ENCODE measurements at regions not wholly inside any gene's neighbourhood (a gene's known extent, or its start where the extent isn't known, plus 50 kb on each side); places are given as distances from the start of the nearest gene placed in this dataset.

- no peak for DNase-seq
These were observed 1074.1 kb upstream of the AUTS2 start for GRCh38 chr7:68524126-68524525.

GRCh38 chr7:68529221-68529620 lies 1069.1 kb upstream of the AUTS2 start:
- no peak for DNase-seq

GRCh38 chr7:68535266-68535665 lies 1063.0 kb upstream of the AUTS2 start:
- no peak for DNase-seq

- no peak for DNase-seq
These were observed 1061.1 kb upstream of the AUTS2 start for GRCh38 chr7:68537051-68537773.

- DNase-seq: no peak
These were observed 1060.6 kb upstream of the AUTS2 start for GRCh38 chr7:68537774-68538071.

DNA sequence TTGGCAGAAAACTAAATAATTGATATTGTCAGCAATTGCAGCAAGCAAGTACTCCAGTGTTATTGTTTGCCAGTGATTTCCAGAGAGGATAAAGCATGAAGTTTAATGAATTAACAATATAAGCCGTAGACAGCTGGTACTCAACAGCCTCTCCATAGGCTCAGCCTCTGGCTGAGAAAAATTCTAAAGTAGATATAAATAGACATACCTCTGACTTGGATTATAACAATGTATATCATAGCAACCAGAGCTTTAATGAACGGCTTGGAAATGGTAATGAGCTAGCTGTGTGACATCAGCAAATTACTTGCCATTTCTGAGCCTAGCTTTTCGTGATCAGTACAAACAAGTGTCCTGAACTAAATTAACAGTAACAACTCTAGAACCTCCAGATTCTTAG lies 1055.4 kb upstream of the AUTS2 start:
- no peak for DNase-seq

- DNase-seq: no peak
These were observed 1053.4 kb upstream of the AUTS2 start for GRCh38 chr7:68544851-68545250.

DNA sequence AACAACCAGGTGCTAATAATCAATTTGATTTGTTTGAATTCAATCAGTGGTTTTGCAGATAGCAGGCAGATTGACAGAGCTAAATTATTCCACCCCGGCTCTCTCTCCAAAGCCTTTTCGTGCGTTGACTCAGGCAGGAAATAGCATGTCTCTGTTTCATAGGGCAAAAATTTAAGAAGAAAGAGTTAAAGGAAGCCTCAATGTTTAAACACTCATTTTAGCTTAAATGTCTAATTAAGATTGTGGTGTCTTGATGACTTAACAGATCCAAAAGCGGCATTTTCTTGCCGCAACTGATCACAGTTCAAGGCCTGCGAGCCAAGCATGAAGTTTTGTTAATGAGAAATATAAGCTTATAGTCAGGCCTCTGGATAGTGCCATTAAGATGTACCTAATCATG lies 1051.1 kb upstream of the AUTS2 start:
- DNase-seq: no peak

DNA sequence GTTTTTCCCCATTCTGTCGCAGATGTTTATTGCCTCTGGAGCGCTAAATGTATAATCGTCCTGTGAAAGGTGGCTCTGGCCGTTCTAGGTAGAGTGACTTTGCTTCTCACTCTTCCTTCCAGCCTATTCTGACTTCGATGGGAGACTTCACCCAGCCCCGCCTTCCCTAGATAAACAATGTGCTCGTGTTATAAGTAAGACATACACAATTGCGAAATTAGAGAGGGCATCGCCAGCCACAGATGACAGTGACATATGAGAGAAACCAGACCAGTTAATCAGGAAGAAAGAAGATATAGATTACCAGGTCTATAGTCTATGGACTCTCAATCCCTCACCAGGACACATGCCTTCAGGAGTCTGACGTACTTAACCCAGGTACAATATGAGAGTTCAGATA lies 1050.5 kb upstream of the AUTS2 start:
- no peak for DNase-seq

DNA sequence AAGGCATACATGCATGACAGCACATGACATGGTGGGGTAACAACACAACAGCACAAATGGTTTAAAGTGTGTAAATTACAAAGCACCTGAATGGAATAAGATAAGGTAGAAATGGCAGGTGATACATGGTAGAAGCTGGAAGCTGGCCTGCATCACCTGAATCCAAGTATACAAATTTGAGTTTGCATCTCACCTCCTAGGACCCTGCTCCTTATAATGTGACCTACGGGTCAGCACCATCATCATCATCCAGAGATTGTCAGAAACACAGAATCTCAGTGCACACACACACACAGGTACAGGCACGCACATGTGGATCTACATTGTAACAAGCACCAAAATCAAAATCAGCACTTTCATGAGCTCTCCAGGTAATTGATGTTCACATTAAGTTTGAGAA lies 1048.2 kb upstream of the AUTS2 start:
- no peak for DNase-seq

GRCh38 chr7:68550635-68551034 lies 1047.6 kb upstream of the AUTS2 start:
- DNase-seq: no peak

DNA sequence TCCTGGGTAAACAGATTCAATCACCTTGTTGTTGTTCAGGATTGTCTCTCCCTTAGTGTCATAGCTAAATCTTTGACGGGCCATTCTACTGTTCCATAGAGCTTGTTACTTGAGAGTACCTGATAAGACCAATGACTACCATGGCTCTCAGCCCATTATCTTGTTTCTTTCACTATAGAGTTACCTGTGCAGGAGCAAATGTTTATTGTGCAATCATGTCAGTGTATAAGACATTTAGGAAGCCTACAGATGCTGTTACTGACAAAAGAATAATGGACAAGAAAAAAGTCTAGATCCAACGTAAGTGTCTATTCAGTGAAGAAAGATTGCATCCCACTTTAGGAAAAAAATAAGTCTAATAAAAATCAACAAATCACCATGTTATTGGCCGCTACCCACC lies 1041.7 kb upstream of the AUTS2 start:
- DNase-seq: no peak

GRCh38 chr7:68559518-68559917 lies 1038.8 kb upstream of the AUTS2 start:
- DNase-seq: no peak

DNA sequence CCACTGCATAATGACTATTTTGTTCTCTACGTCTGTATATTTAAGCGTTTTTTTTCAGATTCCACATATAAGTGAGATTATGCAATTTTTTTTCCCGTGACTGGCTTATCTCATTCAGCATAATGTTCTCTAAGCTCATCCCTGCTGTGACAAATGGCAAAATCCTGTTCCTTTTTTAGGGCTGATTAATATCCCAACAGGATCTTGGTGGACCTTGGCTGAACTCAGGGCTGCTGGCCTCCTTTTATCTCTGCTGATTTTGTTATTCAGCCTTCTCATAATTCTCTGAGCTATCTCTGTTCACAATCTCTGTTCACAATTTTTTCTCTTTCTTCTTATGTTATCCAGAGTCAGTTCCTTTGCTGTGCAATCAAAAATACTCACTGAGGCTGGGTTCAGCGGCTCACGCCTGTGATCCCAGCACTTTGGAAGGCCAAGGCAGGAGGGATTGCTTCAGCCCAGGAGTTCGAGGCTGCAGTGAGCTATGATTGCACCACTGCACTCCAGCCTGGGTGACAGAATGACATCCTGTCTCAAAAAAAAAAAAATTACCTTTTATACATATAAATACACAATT lies 1035.9 kb upstream of the AUTS2 start:
- DNase-seq: no peak

DNA sequence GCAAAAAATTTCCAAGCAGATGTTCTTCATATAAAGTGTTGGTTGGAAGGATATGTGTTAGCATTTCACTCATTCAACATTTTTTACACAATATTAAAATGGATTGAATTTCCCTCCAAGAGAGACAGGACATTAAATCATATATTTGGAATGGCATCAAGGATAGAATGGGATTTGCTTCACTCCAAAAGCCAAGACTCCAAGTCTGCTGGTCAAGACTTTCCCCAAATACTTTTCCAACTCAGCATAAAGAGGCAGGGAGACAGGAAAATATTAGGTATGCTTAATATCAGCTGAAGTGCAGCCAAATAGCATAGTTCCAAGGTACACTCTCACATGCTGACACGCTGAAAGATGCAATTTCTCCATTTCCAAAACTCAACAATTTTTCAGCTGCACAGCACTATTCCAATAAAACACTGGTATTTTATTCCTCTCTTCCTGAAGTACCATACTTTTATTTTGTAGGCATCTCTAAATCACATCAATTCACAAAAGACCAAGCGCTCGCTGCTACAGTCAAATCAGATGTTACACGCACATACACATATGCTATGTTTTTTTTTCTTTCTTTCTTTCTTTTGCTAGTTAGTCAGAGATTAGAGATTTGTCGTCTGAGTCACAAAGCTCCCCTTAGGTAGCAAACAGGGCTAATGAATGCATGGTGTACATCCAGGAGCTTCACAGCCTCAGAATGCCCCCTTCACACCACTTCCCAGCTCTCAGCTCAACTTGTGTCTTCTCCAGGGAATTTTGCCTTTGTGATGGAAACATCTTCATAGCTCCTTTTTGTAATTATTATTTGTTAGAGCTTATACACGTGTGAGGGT lies 1033.8 kb upstream of the AUTS2 start:
- no peak for DNase-seq

- no peak for DNase-seq
These were observed 1027.0 kb upstream of the AUTS2 start for GRCh38 chr7:68571286-68571685.

DNA sequence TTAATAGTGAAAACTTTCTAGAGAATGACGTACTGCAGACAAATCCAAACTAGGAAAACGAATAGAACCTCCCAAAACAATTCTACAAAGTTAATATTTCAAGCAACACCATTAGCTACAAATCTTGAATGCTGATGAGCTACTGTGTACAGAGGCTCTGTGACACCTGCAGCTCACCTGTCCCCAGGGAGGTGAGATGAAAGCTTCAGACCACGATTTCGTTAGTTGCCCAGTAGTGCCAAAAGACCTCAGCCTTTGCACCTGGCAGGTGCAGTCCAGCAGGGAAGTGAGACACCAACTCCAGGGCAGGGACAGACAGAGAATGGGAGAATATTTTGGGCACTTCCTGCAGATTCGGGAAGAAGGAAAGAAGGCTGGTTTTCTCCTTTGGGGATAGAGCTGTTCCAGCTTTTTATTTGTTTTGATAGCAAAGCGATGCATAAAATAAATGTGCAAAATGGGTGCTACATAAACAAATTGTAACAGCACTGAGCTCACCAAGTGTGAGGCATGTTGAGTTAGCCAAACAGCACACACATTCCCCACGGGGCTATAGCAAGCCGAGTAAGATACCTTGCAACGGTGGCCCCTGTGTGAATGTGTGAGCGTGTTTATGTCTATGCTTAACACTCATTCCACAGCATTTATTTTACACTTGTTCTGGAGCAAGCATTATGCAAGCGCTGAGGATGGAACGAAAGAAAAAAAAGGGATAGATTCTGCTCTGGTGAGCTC lies 1024.8 kb upstream of the AUTS2 start:
- no peak for DNase-seq

GRCh38 chr7:68576366-68576765 lies 1021.9 kb upstream of the AUTS2 start:
- no peak for DNase-seq

GRCh38 chr7:68581417-68581816 lies 1016.9 kb upstream of the AUTS2 start:
- no peak for DNase-seq

- no peak for DNase-seq
These were observed 1010.7 kb upstream of the AUTS2 start for GRCh38 chr7:68587599-68587998.

DNA sequence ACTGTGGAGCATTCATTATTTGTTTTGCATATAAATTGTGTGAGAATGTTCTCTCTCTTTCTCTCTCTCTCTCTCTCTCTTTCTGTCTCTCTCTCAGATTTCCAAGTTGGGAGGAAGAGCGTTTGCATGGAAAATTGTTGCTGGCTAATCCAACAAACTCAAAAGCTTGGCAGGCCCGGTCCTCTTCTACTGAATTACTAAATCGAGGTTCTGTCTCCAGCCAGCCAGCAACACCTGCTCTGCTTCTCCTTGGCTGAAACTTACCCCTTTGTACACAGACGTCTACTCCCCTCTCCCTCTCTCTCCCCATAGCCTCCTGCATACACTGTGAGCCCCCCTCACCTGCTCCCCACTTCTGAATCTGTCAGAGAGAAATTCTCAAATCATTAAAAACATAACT lies 996.4 kb upstream of the AUTS2 start:
- no peak for DNase-seq

- DNase-seq: no peak
These were observed 993.7 kb upstream of the AUTS2 start for GRCh38 chr7:68604541-68604940.

- DNase-seq: no peak
These were observed 987.6 kb upstream of the AUTS2 start for GRCh38 chr7:68610701-68611100.

DNA sequence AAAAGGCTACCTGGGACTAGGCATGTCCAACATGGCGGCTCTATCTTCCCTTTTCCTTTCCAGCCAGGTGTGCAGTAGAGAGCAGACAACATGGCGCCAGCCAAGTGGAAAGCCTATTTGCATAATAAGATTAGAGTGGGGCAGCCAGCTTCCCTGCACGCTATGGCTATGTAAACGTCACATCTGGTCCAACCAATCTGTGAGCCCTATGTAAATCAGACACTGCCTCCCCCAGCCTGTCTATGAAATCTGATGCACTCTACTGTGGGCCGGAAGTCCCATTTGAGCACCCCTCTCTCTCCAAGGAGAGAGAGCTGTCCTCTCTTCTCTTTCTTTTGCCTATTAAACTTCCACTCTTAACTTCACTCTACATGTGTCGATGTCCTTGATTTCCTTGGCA lies 984.9 kb upstream of the AUTS2 start:
- no peak for DNase-seq

All from CD4-positive, alpha-beta T cell treated with Interleukin-1 beta for 1 hour (primary cell).